ENCODE measurements at regions not wholly inside any gene's neighbourhood (a gene's known extent, or its start where the extent isn't known, plus 50 kb on each side); places are given as distances from the start of the nearest gene placed in this dataset.

DNA sequence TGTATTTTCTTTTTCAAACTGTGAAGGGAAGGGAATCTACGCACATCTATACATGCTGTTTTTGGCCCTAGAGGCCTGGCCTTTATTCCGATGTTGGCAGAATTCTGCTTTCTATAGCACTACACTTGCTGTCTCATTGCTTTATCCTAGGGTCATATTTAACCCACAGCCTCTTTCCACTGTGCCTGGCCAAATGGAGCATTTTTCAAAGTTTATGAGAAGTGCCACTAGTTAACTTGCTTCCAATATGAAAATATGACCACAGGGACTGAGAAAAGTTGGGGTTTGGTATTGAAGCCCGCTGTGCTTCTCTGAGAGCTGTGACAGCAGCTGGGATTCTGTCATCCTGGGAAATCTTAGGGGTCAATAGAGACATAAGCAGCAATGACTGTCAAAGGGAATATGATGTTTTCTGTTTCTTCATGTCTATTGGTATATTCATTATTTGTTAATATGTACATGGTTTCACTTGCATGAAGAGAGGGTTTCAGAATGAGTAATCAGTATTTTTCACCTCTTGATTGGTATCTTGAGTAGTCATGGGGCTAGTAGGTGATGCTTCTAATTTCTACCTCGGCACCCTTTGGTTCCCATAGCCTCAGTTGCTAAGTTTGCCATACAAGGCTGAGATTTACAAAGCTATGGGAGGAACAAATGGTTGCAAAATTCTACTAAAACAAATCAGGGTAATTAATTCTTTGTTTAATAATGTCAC, 275.8 kb upstream of the RBMS3 start:
- no peak for TF ChIP-seq POLR2AphosphoS5 (IDR thresholded peaks at IDR 0.05; ENCODE audit: borderline replicate concordance, low read depth, low read length)
- no peak for TF ChIP-seq EZH2 (IDR thresholded peaks at IDR 0.05)
- TF ChIP-seq FOXP2 (optimal IDR thresholded peaks at IDR 0.05; ENCODE audit: control extremely low read depth, extremely low read length, insufficient read depth), result no peak

All from SK-N-MC (cell line).